ENCODE measurements at regions not wholly inside any gene's neighbourhood (a gene's known extent, or its start where the extent isn't known, plus 50 kb on each side); places are given as distances from the start of the nearest gene placed in this dataset.

DNA sequence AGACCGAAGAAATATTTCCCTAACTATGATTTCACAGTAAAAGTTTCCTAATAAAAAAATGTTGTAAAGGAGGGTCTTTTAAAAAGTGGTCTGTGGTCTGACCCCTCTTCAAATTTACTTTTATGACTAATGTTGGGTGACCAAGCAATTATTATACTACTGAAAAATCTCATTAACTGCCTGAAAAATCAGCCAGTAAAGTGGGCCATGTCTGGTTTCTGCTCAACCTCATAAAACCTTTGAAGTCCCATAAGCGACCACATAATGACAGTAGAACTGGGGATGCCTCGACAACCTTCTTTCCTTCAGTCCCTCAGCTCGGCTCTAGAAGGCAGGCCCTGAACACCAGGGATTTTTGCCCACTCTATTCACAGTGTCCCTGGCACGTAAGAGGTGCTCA lies 434.3 kb downstream of the EFNB2 start:
- H3K4me3 ChIP-seq (ENCODE audit: low read depth, low read length) = no peak overlapping the region
- no peak for DNase-seq (ENCODE audit: low read depth)
- TF ChIP-seq, protein P1, sequence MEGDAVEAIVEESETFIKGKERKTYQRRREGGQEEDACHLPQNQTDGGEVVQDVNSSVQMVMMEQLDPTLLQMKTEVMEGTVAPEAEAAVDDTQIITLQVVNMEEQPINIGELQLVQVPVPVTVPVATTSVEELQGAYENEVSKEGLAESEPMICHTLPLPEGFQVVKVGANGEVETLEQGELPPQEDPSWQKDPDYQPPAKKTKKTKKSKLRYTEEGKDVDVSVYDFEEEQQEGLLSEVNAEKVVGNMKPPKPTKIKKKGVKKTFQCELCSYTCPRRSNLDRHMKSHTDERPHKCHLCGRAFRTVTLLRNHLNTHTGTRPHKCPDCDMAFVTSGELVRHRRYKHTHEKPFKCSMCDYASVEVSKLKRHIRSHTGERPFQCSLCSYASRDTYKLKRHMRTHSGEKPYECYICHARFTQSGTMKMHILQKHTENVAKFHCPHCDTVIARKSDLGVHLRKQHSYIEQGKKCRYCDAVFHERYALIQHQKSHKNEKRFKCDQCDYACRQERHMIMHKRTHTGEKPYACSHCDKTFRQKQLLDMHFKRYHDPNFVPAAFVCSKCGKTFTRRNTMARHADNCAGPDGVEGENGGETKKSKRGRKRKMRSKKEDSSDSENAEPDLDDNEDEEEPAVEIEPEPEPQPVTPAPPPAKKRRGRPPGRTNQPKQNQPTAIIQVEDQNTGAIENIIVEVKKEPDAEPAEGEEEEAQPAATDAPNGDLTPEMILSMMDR (IDR thresholded peaks at IDR 0.05; ENCODE audit: control insufficient read depth, extremely low read depth, insufficient read depth) = no peak

DNA sequence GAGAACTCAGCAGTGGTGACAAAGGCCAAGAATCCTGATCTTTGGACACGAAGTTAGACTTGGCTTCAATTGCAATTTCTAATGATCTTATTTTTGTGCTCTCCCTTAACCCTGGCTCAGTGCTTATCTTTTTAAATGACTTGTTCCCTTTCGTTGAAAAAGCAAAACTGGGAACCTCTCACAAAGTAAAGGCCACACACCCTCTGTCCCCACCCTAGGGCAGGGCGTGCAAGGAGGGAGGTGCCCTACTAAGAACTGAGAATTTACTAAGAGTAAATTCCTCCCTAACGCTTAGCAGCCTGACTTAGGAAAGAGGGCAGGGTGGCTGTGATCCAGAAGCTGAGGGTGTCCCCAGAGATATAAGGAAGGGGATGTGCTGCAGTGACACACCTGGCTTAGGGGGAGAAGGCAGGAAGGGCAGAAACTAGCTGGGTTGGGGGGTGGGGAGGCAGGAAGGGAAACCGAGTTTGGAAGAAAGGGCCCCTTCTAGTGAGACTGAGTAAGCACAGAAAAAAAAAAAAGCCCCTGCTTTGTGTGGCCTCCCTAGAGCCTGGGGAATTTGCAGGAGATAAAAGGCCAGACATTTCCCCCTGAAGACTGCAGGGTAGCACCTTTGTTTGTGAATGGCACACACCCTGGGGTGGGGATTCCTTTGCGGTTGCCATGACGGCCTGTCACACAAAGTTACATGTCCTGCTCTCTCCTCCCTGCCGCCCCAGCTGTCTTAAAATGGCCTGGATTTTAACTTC lies 435.1 kb downstream of the EFNB2 start:
- DNase-seq (ENCODE audit: low read depth) = no peak

DNA sequence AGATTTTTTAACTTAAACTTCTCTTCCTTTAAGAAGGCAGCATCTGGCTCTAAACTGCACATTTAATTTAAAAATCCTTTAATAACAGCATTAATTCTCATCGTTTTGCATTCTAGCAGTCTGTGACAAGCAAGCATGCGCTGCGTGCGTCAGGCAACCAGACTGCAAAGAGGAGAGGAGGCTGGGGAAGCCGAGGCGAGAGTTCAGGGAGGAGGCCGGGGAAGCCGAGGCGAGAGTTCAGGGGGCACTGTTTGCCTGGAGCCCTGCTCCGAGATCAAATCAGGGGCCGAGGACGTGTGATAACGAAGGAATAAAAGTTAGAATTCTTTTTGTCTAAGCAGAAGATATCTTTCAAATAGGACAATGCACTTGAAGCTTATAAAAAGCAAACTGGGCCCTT lies 435.7 kb downstream of the EFNB2 start:
- TF ChIP-seq, protein P1 (IDR thresholded peaks at IDR 0.05; ENCODE audit: control insufficient read depth, extremely low read depth, insufficient read depth) = no peak
- H3K4me3 ChIP-seq (ENCODE audit: low read depth, low read length) = no peak overlapping the region
- no peak for DNase-seq (ENCODE audit: low read depth)

More for the DNA sequence above, 435.1 kb downstream of the EFNB2 start:
- no peak overlapping the region for H3K4me3 ChIP-seq (ENCODE audit: low read depth, low read length)
- TF ChIP-seq, protein P1 (IDR thresholded peaks at IDR 0.05; ENCODE audit: control insufficient read depth, extremely low read depth, insufficient read depth) = no peak

DNA sequence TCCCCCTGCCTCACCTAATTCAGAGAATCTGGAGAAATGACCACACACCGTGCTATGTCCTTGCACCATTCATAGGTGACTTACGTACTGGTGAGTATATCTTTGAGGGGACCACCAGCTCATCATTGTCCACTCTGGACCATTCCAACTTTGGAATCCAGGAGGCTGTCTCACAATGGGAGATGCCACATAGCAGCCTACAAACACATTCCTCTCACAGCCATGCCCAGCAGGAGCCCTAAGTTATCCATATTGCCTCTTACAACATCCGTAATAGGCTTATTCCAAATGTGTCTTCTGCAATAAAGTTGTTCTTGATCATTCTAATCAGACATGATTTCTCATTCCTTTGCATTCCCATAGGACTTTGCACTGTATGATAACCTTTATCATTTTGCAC lies 436.7 kb downstream of the EFNB2 start:
- TF ChIP-seq, protein P1 (IDR thresholded peaks at IDR 0.05; ENCODE audit: control insufficient read depth, extremely low read depth, insufficient read depth) = no peak
- DNase-seq (ENCODE audit: low read depth) = no peak
- no peak overlapping the region for H3K4me3 ChIP-seq (ENCODE audit: low read depth, low read length)

DNA sequence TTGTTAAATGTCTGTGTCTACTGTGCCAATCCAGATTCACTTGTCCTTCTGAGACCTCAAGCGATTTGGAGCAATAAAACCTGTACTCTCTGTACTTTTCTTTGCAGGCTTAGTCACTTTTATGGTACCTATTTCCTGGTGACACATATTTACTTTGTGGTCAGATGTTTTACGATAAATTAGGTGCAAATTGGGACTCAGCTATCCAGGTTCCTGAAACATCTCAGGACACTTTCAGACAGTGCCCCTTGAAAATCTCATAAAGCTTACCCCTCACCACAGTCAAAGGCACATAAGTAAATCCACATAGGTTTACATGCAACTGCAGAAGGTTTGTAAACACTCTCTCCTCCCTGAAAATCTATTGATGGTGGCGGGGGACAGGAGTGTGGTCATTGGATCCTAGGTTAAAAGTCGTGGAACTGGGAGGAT lies 438.8 kb downstream of the EFNB2 start:
- TF ChIP-seq, protein P1 (IDR thresholded peaks at IDR 0.05; ENCODE audit: control insufficient read depth, extremely low read depth, insufficient read depth) = no peak
- H3K4me3 ChIP-seq (ENCODE audit: low read depth, low read length) = no peak overlapping the region
- peak; percentile 92 for DNase-seq (ENCODE audit: low read depth)

DNA sequence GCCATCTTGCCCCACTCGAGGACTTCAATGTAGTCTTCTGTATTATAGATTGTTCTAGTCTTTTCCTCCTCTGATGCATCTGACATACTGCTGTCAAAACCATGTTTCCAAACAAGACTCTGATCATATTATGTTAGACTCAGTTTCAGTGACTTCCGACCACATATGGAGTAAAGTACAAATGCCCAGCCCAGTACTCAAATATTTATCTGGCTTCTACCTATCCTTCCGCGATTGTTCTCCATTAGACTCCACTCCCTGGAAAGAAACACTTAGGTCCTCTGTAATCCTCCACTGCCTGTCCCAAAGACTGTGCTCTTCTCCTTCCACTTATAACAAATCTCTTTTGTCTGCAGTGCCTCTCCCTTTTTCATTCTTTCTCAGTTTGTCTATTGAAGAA lies 439.5 kb downstream of the EFNB2 start:
- no peak overlapping the region for H3K4me3 ChIP-seq (ENCODE audit: low read depth, low read length)
- DNase-seq (ENCODE audit: low read depth) = no peak

More for the DNA sequence above, 439.5 kb downstream of the EFNB2 start:
- TF ChIP-seq, protein P1 (IDR thresholded peaks at IDR 0.05; ENCODE audit: control insufficient read depth, extremely low read depth, insufficient read depth) = no peak

Data from LNCaP clone FGC (cell line).